B cell (primary cell): ENCODE measurements at regions not wholly inside any gene's neighbourhood (a gene's known extent, or its start where the extent isn't known, plus 50 kb on each side); places are given as distances from the start of the nearest gene placed in this dataset.

Source experiments
- ATAC-seq: fragments of 200-7000 bp; cut with Tn5 transposase; one replicate; pipeline ENCODE4 v1.10.0; 2021; ENCODE audit warnings: low read depth, mild to moderate bottlenecking, moderate number of reproducible peaks, moderate library complexity
- CTCF ChIA-PET: fragments of 350-600 bp; sonication (Branson Sonifier 250); formaldehyde crosslinking; loops from one replicate; lab custom pipeline; 2021; ENCODE audit warnings: antibody characterized with exemption, inconsistent platforms; lab: Charles Lee
- POLR2A ChIA-PET: fragments of 350-600 bp; sonication (Branson Sonifier 250); formaldehyde crosslinking; loops from one replicate; lab custom pipeline; 2021; ENCODE audit warnings: antibody characterized with exemption; lab: Charles Lee
- DNase-seq: peaks from one replicate; pipeline ENCODE4 v3.0.0; 2013
- H2AFZ ChIP-seq: 2 replicates; pipeline ENCODE4 v1.6.1; 2012; ENCODE audit warnings: mild to moderate bottlenecking, low read depth, low read length; ENCODE audit not compliant: insufficient read depth, poor library complexity, severe bottlenecking
- H3K27ac ChIP-seq, 2 donors: 1 replicate in 1 of 2; 2 replicates in 1 of 2; pipeline ENCODE4 v1.5.1; 2012 to 2013; ENCODE audit warnings: low read length in 2 of 2, mild to moderate bottlenecking in 2 of 2, moderate library complexity in 1 of 2
- H3K27me3 ChIP-seq, 4 experiments: fragments of 200-600 bp in 1 of 4; sonication (generic) in 1 of 4; replicated peaks in 1 of 4; 1 replicate in 2 of 4; 2 replicates in 2 of 4; pipeline versions ENCODE4 v1.6.1 to v1.7.0; 2013 to 2016; ENCODE audit warnings: low read length in 3 of 4, mild to moderate bottlenecking in 2 of 4, mixed read lengths in 1 of 4, moderate library complexity in 1 of 4; ENCODE audit not compliant: insufficient read depth in 4 of 4, control insufficient read depth in 3 of 4; ENCODE audit errors: control extremely low read depth in 1 of 4
- H3K36me3 ChIP-seq, 2 experiments: replicated peaks in 1 of 2; 1 replicate in 1 of 2; 2 replicates in 1 of 2; pipeline versions ENCODE4 v1.6.1 to v1.7.1; 2013; ENCODE audit warnings: low read length in 1 of 2; ENCODE audit not compliant: insufficient read depth in 2 of 2, control insufficient read depth in 1 of 2; ENCODE audit errors: control extremely low read depth in 1 of 2, extremely low read depth in 1 of 2
- H3K4me1 ChIP-seq, 2 donors: fragments of 200-600 bp in 1 of 2; sonication (generic) in 1 of 2; 1 replicate in 1 of 2; 2 replicates in 1 of 2; pipeline versions ENCODE4 v1.5.1 to v1.6.1; 2013 to 2017; ENCODE audit warnings: low read length in 2 of 2; ENCODE audit not compliant: control insufficient read depth in 2 of 2, insufficient read depth in 2 of 2
- H3K4me2 ChIP-seq: replicated peaks from 2 replicates; pipeline ENCODE3; 2012; ENCODE audit warnings: mild to moderate bottlenecking, low read depth, low read length; ENCODE audit not compliant: poor library complexity, severe bottlenecking
- H3K4me3 ChIP-seq, 5 experiments: fragments of 200-600 bp in 1 of 5; sonication (generic) in 1 of 5; 1 replicate in 3 of 5; 2 replicates in 2 of 5; pipeline versions ENCODE4 v1.5.1 to v1.7.0; 2011 to 2016; ENCODE audit warnings: low read length in 4 of 5, mild to moderate bottlenecking in 4 of 5, low read depth in 2 of 5, control low read depth in 1 of 5, moderate library complexity in 1 of 5; ENCODE audit not compliant: insufficient read depth in 1 of 5; ENCODE audit errors: control extremely low read depth in 1 of 5, extremely low read depth in 1 of 5
- H3K79me2 ChIP-seq: fragments of 200-600 bp; sonication (generic); one replicate; pipeline ENCODE4 v1.6.0; 2016; ENCODE audit warnings: low read length; ENCODE audit not compliant: control insufficient read depth, insufficient read depth
- H3K9ac ChIP-seq: fragments of 200-600 bp; sonication (generic); 2 replicates; pipeline ENCODE4 v1.6.1; 2017; ENCODE audit warnings: mild to moderate bottlenecking, low read length, moderate library complexity
- H3K9me3 ChIP-seq, 3 donors: one replicate each; pipeline versions ENCODE4 v1.6.1 to v1.7.1; 2013; ENCODE audit warnings: low read length in 2 of 3; ENCODE audit not compliant: control insufficient read depth in 2 of 3, insufficient read depth in 1 of 3; ENCODE audit errors: control extremely low read depth in 1 of 3
- H4K20me1 ChIP-seq: 2 replicates; pipeline ENCODE4 v1.6.0; 2012; ENCODE audit warnings: mild to moderate bottlenecking, low read length; ENCODE audit not compliant: insufficient read depth, control insufficient read depth, poor library complexity, severe bottlenecking
- H3K27ac Mint-ChIP-seq: one replicate; pipeline ENCODE4 v1.8.0; 2021; ENCODE audit warnings: mixed read lengths
- H3K27me3 Mint-ChIP-seq: one replicate; pipeline ENCODE4 v1.8.0; 2021; ENCODE audit warnings: mixed read lengths
- H3K4me1 Mint-ChIP-seq: one replicate; pipeline ENCODE4 v1.8.0; 2021; ENCODE audit warnings: mixed read lengths
- H3K4me3 Mint-ChIP-seq: one replicate; pipeline ENCODE4 v1.8.0; 2021; ENCODE audit warnings: mixed read lengths
- H3K9me3 Mint-ChIP-seq: one replicate; pipeline ENCODE4 v1.8.0; 2022; ENCODE audit warnings: mixed read lengths; ENCODE audit not compliant: insufficient read depth
- CTCF ChIP-seq: fragments of 200-600 bp; IDR thresholded peaks from one replicate; pipeline ENCODE4 v1.8.0; 2022; ENCODE audit warnings: antibody characterized with exemption, mild to moderate bottlenecking
- EZH2 ChIP-seq: IDR thresholded peaks from 2 replicates; pipeline ENCODE4 v1.6.1; 2012; ENCODE audit warnings: borderline replicate concordance, low read depth, mild to moderate bottlenecking, moderate library complexity, low read length; ENCODE audit not compliant: insufficient read depth, poor library complexity, severe bottlenecking
- WGBS: methylation state at CpG from one replicate; pipeline ENCODE4 v1.1.5; 2013; ENCODE audit warnings: missing lambda C conversion rate; ENCODE audit not compliant: insufficient coverage; 5-methylcytosine and 5-hydroxymethylcytosine counted together
- intact Hi-C: fragments of 100-400 bp; cut with micrococcal nuclease; formaldehyde crosslinking; loops from one replicate; pipeline ENCODE4 v1.10.0; 2022

- Histone ChIP-seq H3K27me3 (no peaks in the 10 kb centered on the region), H3K9me3 (peaks cover 0 to 2% (median 0%) of the 10 kb centered on the region in 3 donors), H3K27ac (no peak overlapping the region), H4K20me1 (no peaks in the 10 kb centered on the region), H3K4me3 (no peak overlapping the region), H3K36me3 (no peaks in the 10 kb centered on the region), H2AFZ (no peak overlapping the region), H3K4me2 (no peak overlapping the region), H3K79me2 (no peaks in the 10 kb centered on the region), H3K4me1 (no peaks in the 10 kb centered on the region), H3K9ac (no peak overlapping the region)
- Mint-ChIP-seq H3K27me3 (no peaks in the 10 kb centered on the region), H3K4me1 (no peaks in the 10 kb centered on the region), H3K4me3 (no peak overlapping the region), H3K9me3 (peaks cover 5% of the 10 kb centered on the region), H3K27ac (no peak overlapping the region)
- DNase-seq: no peak
- intact Hi-C loops: no loop called here
- TF ChIP-seq EZH2 (no peak), CTCF (no peak)
- ChIA-PET POLR2A (no interaction called here), CTCF (no interaction called here)
- 92% methylated on average over 2 of the region's 2 CpGs for WGBS
- no peak for ATAC-seq
These were observed 169.7 kb upstream of the CDH9 start for GRCh38 chr5:27208051-27208450.

GRCh38 chr5:27191786-27192510, 153.6 kb upstream of the CDH9 start:
- CTCF ChIA-PET: no interaction called here
- H3K4me3 ChIP-seq: no peak overlapping the region
- H4K20me1 ChIP-seq: no peaks in the 10 kb centered on the region
- H3K9me3 ChIP-seq: peaks cover 0 to 3% (median 0%) of the 10 kb centered on the region in 3 donors
- 90% methylated on average over 4 of the region's 7 CpGs for WGBS
- H3K4me1 ChIP-seq: no peaks in the 10 kb centered on the region
- no peak overlapping the region for H2AFZ ChIP-seq
- H3K4me2 ChIP-seq: no peak overlapping the region
- H3K36me3 ChIP-seq: no peaks in the 10 kb centered on the region
- POLR2A ChIA-PET: no interaction called here
- no peak overlapping the region for H3K9ac ChIP-seq
- ATAC-seq: no peak
- no peak for TF ChIP-seq EZH2
- intact Hi-C loops: no loop called here
- DNase-seq: no peak
- H3K27ac ChIP-seq: no peak overlapping the region
- Mint-ChIP-seq H3K27me3 (no peaks in the 10 kb centered on the region), H3K9me3 (no peaks in the 10 kb centered on the region), H3K4me1 (no peaks in the 10 kb centered on the region), H3K27ac (no peak overlapping the region), H3K4me3 (no peak overlapping the region)
- H3K79me2 ChIP-seq: no peaks in the 10 kb centered on the region
- H3K27me3 ChIP-seq: no peaks in the 10 kb centered on the region
